GM23338 (cell line): ENCODE measurements at regions not wholly inside any gene's neighbourhood (a gene's known extent, or its start where the extent isn't known, plus 50 kb on each side); places are given as distances from the start of the nearest gene placed in this dataset.

Source experiments
- ATAC-seq: fragments of 200-7000 bp; cut with Tn5 transposase; 3 replicates; pipeline ENCODE4 v1.9.1; 2020
- DNase-seq: peaks from one replicate; pipeline ENCODE4 v3.0.0-alpha.2; 2015; ENCODE audit warnings: low spot score
- H2AFZ ChIP-seq: fragments of 200-600 bp; sonication (generic); 2 replicates; pipeline ENCODE4 v1.8.0; 2016; ENCODE audit warnings: antibody characterized with exemption, mild to moderate bottlenecking, moderate library complexity
- H3F3A ChIP-seq: fragments of 200-600 bp; sonication (generic); replicated peaks from 2 replicates; pipeline ENCODE4 v1.8.0; 2017; ENCODE audit warnings: antibody characterized with exemption, mixed run types, low read depth
- H3K27ac ChIP-seq: fragments of 200-600 bp; sonication (generic); 2 replicates; pipeline ENCODE4 v1.6.1; 2016; ENCODE audit warnings: low read depth
- H3K27me3 ChIP-seq: fragments of 200-600 bp; sonication (generic); 2 replicates; pipeline ENCODE4 v1.8.0; 2016; ENCODE audit warnings: mild to moderate bottlenecking, mixed run types, moderate library complexity; ENCODE audit not compliant: insufficient read depth
- H3K36me3 ChIP-seq: fragments of 200-600 bp; sonication (generic); 2 replicates; pipeline ENCODE4 v1.8.0; 2016; ENCODE audit warnings: mild to moderate bottlenecking; ENCODE audit not compliant: insufficient read depth
- H3K4me1 ChIP-seq: fragments of 200-600 bp; sonication (generic); 2 replicates; pipeline ENCODE4 v1.8.0; 2016; ENCODE audit warnings: mild to moderate bottlenecking, moderate library complexity; ENCODE audit not compliant: insufficient read depth
- H3K4me2 ChIP-seq: fragments of 200-600 bp; sonication (generic); 2 replicates; pipeline ENCODE4 v1.7.1; 2017; ENCODE audit warnings: mixed run types
- H3K4me3 ChIP-seq: fragments of 200-600 bp; sonication (generic); 2 replicates; pipeline ENCODE4 v1.6.1; 2016; ENCODE audit warnings: mixed run types
- H3K79me2 ChIP-seq: fragments of 200-600 bp; sonication (generic); replicated peaks from 2 replicates; pipeline ENCODE4 v1.8.0; 2017; ENCODE audit warnings: mild to moderate bottlenecking; ENCODE audit not compliant: insufficient read depth
- H3K9me2 ChIP-seq: fragments of 200-600 bp; sonication (generic); 2 replicates; pipeline ENCODE4 v1.8.0; 2017; ENCODE audit not compliant: insufficient read depth
- H4K20me1 ChIP-seq: fragments of 200-600 bp; sonication (generic); replicated peaks from 2 replicates; pipeline ENCODE4 v1.8.0; 2017; ENCODE audit warnings: mild to moderate bottlenecking; ENCODE audit not compliant: insufficient read depth
- H3K27ac Mint-ChIP-seq: 2 replicates; pipeline ENCODE4 v1.8.0; 2020; ENCODE audit warnings: inconsistent platforms, mild to moderate bottlenecking, moderate library complexity, mixed read lengths
- H3K27me3 Mint-ChIP-seq: 3 replicates; pipeline ENCODE4 v1.8.0; 2022; ENCODE audit warnings: low read depth, mild to moderate bottlenecking, moderate library complexity, mixed read lengths, inconsistent platforms; ENCODE audit not compliant: insufficient read depth, poor library complexity
- H3K36me3 Mint-ChIP-seq: 3 replicates; pipeline ENCODE4 v1.8.0; 2021; ENCODE audit warnings: low read depth, mild to moderate bottlenecking, inconsistent platforms, moderate library complexity, mixed read lengths
- H3K4me1 Mint-ChIP-seq: 3 replicates; pipeline ENCODE4 v1.8.0; 2020; ENCODE audit warnings: mild to moderate bottlenecking, inconsistent platforms, mixed read lengths
- H3K4me3 Mint-ChIP-seq: 3 replicates; pipeline ENCODE4 v1.8.0; 2021; ENCODE audit warnings: moderate library complexity, mild to moderate bottlenecking, inconsistent platforms, mixed read lengths
- H3K9me3 Mint-ChIP-seq: 3 replicates; pipeline ENCODE4 v1.8.0; 2020; ENCODE audit warnings: moderate library complexity, mild to moderate bottlenecking, inconsistent platforms, mixed read lengths
- CREB1 ChIP-seq: fragments of 250-450 bp; sonication (Bioruptor Pico); IDR thresholded peaks from 2 replicates; pipeline ENCODE4 v1.5.0; 2020; ENCODE audit warnings: low read depth, mild to moderate bottlenecking, moderate library complexity
- EZH2 ChIP-seq: fragments of 200-600 bp; sonication (generic); IDR thresholded peaks from one replicate; pipeline ENCODE4 v1.8.0; 2017; ENCODE audit warnings: antibody characterized with exemption, mild to moderate bottlenecking, low read depth; ENCODE audit not compliant: unreplicated experiment
- EZH2phosphoT487 ChIP-seq: fragments of 200-600 bp; sonication (generic); IDR thresholded peaks from one replicate; pipeline ENCODE4 v1.8.1; 2018; ENCODE audit warnings: antibody characterized with exemption; ENCODE audit not compliant: unreplicated experiment
- JUNB ChIP-seq: IDR thresholded peaks from one replicate; pipeline ENCODE4 v1.6.1; 2016; ENCODE audit warnings: antibody characterized with exemption; ENCODE audit not compliant: unreplicated experiment
- NANOG ChIP-seq: IDR thresholded peaks from 2 replicates; pipeline ENCODE4 v1.6.1; 2016; ENCODE audit warnings: antibody characterized with exemption, borderline replicate concordance
- POLR2AphosphoS5 ChIP-seq: IDR thresholded peaks from 2 replicates; pipeline ENCODE4 v1.6.1; 2016; ENCODE audit warnings: antibody characterized with exemption, low read depth
- STAT1 ChIP-seq: IDR thresholded peaks from one replicate; pipeline ENCODE4 v1.6.1; 2016; ENCODE audit warnings: antibody characterized with exemption; ENCODE audit not compliant: unreplicated experiment
- ZNF114 ChIP-seq: fragments of 250-450 bp; sonication (Bioruptor Pico); IDR thresholded peaks from 2 replicates; pipeline ENCODE4 v1.5.0; 2020; ENCODE audit warnings: mild to moderate bottlenecking, moderate library complexity
- ZNF331 ChIP-seq: fragments of 250-450 bp; sonication (Bioruptor Pico); IDR thresholded peaks from 2 replicates; pipeline ENCODE4 v1.5.0; 2020; ENCODE audit warnings: low read depth, mild to moderate bottlenecking, moderate library complexity
- TF ChIP-seq, protein P1 (sequence below): fragments of 250-450 bp; sonication (Bioruptor Pico); IDR thresholded peaks from 2 replicates; pipeline ENCODE4 v1.5.0; 2020; ENCODE audit warnings: mild to moderate bottlenecking, moderate library complexity
- TF ChIP-seq, protein P2 (sequence below): IDR thresholded peaks from 2 replicates; pipeline ENCODE4 v1.6.1; 2016; ENCODE audit warnings: antibody characterized with exemption
- TF ChIP-seq, protein P3 (sequence below): IDR thresholded peaks from one replicate; pipeline ENCODE4 v1.6.1; 2018; ENCODE audit warnings: antibody characterized with exemption; ENCODE audit not compliant: unreplicated experiment
- TF ChIP-seq, protein P4 (sequence below), 2 experiments: fragments of 200-600 bp in 1 of 2; sonication (generic) in 1 of 2; conservative IDR thresholded peaks; 2 replicates each; pipeline versions ENCODE4 v1.5.1 to v1.6.1; 2016 to 2017; ENCODE audit warnings: antibody characterized with exemption in 2 of 2, low read depth in 2 of 2, mild to moderate bottlenecking in 2 of 2, moderate library complexity in 1 of 2

DNA sequence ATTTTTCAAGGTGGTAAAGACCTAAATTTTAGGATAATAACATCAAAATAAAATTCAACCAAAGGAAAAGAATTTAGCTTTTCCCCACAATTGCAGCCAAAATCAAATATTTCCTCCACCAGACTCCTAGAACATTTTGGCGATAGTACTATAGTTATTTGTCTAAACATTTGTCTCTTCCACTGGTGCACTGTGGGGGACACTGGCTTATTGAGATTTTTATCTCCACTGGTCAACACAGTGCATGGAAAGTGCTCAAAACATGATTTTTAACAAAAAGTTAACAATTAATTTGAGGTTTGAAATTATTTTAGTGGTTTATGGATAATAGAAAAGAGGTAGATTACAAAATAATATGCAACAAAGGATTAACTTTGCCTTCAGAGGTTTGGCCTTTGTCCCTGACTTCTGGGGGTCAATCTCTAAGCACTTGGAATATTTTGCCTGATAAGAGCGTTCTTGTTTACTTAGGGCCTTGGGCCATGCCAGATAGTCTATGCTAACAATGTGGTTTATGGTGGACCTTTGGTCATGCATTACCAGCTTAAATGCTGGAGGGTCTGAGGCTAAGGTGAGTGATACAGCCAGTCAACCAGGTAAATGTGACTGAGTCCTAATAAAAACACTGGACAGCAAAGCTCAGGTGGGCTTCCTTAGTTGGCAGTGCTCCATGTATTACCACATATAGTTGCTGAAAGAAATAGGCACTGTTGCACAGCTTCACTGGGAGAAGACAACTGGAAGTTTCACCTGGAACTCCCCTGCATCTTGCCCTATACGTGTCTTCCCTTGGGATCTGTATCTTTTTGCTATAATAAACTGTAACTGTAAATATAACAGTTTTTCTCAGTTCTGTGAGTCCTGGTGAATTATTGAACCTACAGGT lies 67.2 kb upstream of the SATB2 start:
- Mint-ChIP-seq H3K4me1 (no peaks in the 10 kb centered on the region), H3K27me3 (no peaks in the 10 kb centered on the region), H3K36me3 (no peaks in the 10 kb centered on the region), H3K4me3 (no peak overlapping the region), H3K9me3 (no peaks in the 10 kb centered on the region; the same call in 2 of the 3 replicates), H3K27ac (no peak overlapping the region)
- H3K27me3 ChIP-seq: no peaks in the 10 kb centered on the region
- no peaks in the 10 kb centered on the region for H4K20me1 ChIP-seq
- H3K4me1 ChIP-seq: no peaks in the 10 kb centered on the region
- H3K79me2 ChIP-seq: no peaks in the 10 kb centered on the region
- no peak overlapping the region for H3K4me2 ChIP-seq
- ATAC-seq (no peak), DNase-seq (no peak)
- H3K27ac ChIP-seq: no peak overlapping the region
- H3K4me3 ChIP-seq: no peak overlapping the region
- no peak overlapping the region for H2AFZ ChIP-seq
- H3F3A ChIP-seq: no peaks in the 10 kb centered on the region
- no peaks in the 10 kb centered on the region for H3K36me3 ChIP-seq
- H3K9me2 ChIP-seq: no peaks in the 10 kb centered on the region
- no peak for TF ChIP-seq EZH2phosphoT487
- TF ChIP-seq NANOG: no peak
- TF ChIP-seq ZNF114 (CRISPR knock-in tag): no peak
- TF ChIP-seq, protein P1, sequence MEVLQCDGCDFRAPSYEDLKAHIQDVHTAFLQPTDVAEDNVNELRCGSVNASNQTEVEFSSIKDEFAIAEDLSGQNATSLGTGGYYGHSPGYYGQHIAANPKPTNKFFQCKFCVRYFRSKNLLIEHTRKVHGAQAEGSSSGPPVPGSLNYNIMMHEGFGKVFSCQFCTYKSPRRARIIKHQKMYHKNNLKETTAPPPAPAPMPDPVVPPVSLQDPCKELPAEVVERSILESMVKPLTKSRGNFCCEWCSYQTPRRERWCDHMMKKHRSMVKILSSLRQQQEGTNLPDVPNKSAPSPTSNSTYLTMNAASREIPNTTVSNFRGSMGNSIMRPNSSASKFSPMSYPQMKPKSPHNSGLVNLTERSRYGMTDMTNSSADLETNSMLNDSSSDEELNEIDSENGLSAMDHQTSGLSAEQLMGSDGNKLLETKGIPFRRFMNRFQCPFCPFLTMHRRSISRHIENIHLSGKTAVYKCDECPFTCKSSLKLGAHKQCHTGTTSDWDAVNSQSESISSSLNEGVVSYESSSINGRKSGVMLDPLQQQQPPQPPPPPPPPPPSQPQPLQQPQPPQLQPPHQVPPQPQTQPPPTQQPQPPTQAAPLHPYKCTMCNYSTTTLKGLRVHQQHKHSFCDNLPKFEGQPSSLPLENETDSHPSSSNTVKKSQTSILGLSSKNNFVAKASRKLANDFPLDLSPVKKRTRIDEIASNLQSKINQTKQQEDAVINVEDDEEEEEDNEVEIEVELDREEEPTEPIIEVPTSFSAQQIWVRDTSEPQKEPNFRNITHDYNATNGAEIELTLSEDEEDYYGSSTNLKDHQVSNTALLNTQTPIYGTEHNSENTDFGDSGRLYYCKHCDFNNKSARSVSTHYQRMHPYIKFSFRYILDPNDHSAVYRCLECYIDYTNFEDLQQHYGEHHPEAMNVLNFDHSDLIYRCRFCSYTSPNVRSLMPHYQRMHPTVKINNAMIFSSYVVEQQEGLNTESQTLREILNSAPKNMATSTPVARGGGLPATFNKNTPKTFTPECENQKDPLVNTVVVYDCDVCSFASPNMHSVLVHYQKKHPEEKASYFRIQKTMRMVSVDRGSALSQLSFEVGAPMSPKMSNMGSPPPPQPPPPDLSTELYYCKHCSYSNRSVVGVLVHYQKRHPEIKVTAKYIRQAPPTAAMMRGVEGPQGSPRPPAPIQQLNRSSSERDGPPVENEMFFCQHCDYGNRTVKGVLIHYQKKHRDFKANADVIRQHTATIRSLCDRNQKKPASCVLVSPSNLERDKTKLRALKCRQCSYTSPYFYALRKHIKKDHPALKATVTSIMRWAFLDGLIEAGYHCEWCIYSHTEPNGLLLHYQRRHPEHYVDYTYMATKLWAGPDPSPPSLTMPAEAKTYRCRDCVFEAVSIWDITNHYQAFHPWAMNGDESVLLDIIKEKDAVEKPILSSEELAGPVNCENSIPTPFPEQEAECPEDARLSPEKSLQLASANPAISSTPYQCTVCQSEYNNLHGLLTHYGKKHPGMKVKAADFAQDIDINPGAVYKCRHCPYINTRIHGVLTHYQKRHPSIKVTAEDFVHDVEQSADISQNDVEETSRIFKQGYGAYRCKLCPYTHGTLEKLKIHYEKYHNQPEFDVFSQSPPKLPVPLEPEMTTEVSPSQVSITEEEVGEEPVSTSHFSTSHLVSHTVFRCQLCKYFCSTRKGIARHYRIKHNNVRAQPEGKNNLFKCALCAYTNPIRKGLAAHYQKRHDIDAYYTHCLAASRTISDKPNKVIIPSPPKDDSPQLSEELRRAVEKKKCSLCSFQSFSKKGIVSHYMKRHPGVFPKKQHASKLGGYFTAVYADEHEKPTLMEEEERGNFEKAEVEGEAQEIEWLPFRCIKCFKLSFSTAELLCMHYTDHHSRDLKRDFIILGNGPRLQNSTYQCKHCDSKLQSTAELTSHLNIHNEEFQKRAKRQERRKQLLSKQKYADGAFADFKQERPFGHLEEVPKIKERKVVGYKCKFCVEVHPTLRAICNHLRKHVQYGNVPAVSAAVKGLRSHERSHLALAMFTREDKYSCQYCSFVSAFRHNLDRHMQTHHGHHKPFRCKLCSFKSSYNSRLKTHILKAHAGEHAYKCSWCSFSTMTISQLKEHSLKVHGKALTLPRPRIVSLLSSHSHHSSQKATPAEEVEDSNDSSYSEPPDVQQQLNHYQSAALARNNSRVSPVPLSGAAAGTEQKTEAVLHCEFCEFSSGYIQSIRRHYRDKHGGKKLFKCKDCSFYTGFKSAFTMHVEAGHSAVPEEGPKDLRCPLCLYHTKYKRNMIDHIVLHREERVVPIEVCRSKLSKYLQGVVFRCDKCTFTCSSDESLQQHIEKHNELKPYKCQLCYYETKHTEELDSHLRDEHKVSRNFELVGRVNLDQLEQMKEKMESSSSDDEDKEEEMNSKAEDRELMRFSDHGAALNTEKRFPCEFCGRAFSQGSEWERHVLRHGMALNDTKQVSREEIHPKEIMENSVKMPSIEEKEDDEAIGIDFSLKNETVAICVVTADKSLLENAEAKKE (CRISPR knock-in tag): no peak
- no peak for TF ChIP-seq POLR2AphosphoS5
- TF ChIP-seq, protein P2, sequence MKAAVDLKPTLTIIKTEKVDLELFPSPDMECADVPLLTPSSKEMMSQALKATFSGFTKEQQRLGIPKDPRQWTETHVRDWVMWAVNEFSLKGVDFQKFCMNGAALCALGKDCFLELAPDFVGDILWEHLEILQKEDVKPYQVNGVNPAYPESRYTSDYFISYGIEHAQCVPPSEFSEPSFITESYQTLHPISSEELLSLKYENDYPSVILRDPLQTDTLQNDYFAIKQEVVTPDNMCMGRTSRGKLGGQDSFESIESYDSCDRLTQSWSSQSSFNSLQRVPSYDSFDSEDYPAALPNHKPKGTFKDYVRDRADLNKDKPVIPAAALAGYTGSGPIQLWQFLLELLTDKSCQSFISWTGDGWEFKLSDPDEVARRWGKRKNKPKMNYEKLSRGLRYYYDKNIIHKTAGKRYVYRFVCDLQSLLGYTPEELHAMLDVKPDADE: no peak
- TF ChIP-seq CREB1 (CRISPR knock-in tag): no peak
- TF ChIP-seq, protein P3, sequence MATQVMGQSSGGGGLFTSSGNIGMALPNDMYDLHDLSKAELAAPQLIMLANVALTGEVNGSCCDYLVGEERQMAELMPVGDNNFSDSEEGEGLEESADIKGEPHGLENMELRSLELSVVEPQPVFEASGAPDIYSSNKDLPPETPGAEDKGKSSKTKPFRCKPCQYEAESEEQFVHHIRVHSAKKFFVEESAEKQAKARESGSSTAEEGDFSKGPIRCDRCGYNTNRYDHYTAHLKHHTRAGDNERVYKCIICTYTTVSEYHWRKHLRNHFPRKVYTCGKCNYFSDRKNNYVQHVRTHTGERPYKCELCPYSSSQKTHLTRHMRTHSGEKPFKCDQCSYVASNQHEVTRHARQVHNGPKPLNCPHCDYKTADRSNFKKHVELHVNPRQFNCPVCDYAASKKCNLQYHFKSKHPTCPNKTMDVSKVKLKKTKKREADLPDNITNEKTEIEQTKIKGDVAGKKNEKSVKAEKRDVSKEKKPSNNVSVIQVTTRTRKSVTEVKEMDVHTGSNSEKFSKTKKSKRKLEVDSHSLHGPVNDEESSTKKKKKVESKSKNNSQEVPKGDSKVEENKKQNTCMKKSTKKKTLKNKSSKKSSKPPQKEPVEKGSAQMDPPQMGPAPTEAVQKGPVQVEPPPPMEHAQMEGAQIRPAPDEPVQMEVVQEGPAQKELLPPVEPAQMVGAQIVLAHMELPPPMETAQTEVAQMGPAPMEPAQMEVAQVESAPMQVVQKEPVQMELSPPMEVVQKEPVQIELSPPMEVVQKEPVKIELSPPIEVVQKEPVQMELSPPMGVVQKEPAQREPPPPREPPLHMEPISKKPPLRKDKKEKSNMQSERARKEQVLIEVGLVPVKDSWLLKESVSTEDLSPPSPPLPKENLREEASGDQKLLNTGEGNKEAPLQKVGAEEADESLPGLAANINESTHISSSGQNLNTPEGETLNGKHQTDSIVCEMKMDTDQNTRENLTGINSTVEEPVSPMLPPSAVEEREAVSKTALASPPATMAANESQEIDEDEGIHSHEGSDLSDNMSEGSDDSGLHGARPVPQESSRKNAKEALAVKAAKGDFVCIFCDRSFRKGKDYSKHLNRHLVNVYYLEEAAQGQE: no peak
- no peak for TF ChIP-seq EZH2
- TF ChIP-seq, protein P4, sequence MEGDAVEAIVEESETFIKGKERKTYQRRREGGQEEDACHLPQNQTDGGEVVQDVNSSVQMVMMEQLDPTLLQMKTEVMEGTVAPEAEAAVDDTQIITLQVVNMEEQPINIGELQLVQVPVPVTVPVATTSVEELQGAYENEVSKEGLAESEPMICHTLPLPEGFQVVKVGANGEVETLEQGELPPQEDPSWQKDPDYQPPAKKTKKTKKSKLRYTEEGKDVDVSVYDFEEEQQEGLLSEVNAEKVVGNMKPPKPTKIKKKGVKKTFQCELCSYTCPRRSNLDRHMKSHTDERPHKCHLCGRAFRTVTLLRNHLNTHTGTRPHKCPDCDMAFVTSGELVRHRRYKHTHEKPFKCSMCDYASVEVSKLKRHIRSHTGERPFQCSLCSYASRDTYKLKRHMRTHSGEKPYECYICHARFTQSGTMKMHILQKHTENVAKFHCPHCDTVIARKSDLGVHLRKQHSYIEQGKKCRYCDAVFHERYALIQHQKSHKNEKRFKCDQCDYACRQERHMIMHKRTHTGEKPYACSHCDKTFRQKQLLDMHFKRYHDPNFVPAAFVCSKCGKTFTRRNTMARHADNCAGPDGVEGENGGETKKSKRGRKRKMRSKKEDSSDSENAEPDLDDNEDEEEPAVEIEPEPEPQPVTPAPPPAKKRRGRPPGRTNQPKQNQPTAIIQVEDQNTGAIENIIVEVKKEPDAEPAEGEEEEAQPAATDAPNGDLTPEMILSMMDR (conservative IDR thresholded peaks at IDR 0.05; ENCODE audit: low read depth in 2 of 2): no peak
- no peak for TF ChIP-seq ZNF331 (CRISPR knock-in tag)
- no peak for TF ChIP-seq STAT1
- TF ChIP-seq JUNB: no peak
